K562 (cell line): ENCODE measurements at regions not wholly inside any gene's neighbourhood (a gene's known extent, or its start where the extent isn't known, plus 50 kb on each side); places are given as distances from the start of the nearest gene placed in this dataset.

Source experiments
- ATAC-seq: fragments of 200-7000 bp; cut with Tn5 transposase; 3 replicates; pipeline ENCODE4 v1.9.1; 2020; ENCODE audit warnings: moderate library complexity
- BruUV-seq: library from RNA; stranded (reverse); fragments of 400-500 nt; replicated peaks from 2 replicates; lab custom pipeline; 2021; lab: Mats Ljungman, UMichigan
- CTCF ChIA-PET: fragments of 300-600 bp; formaldehyde crosslinking; extraction: SDS; loops from one replicate; lab custom pipeline; 2021; ENCODE audit warnings: low intra/inter-chr PET ratio; lab: Yijun Ruan, JAX
- POLR2A ChIA-PET: fragments of 300-600, 350-650 bp; sonication (Branson Sonifier 250); formaldehyde crosslinking; extraction: SDS; loops from one replicate; lab custom pipeline; 2021; ENCODE audit warnings: antibody characterized with exemption, inconsistent platforms; lab: Yijun Ruan, JAX
- DNase-seq, 4 experiments: peaks; one replicate each; pipeline versions ENCODE4 v3.0.0 to v3.0.0-alpha.2; 2011 to 2018; ENCODE audit warnings: low spot score in 3 of 4, mixed read lengths in 3 of 4; ENCODE audit errors: extremely low read depth in 1 of 4
- FAIRE-seq: peaks from 2 replicates; lab custom pipeline; 2011; peaks lifted over from hg19 to GRCh38; lab: Jason Lieb, UNC
- H2AFZ ChIP-seq: 2 replicates; pipeline ENCODE4 v1.6.0; 2011; ENCODE audit warnings: low read depth, low read length, control low read depth, inconsistent platforms
- H3K27ac ChIP-seq: fragments of 200-600 bp; 3 replicates; pipeline ENCODE4 v1.8.0; 2011; ENCODE audit warnings: low read depth, mild to moderate bottlenecking, control low read depth, inconsistent platforms, low read length, moderate library complexity, mixed read lengths; ENCODE audit errors: extremely low read depth
- H3K27me3 ChIP-seq, 2 experiments: fragments of 300-600 bp in 1 of 2; 2 replicates in 1 of 2; 3 replicates in 1 of 2; pipeline versions ENCODE4 v1.6.0 to v1.8.0; 2011; ENCODE audit warnings: inconsistent platforms in 2 of 2, low read length in 2 of 2, mild to moderate bottlenecking in 1 of 2, mixed read lengths in 1 of 2, moderate library complexity in 1 of 2; ENCODE audit not compliant: control insufficient read depth in 2 of 2, insufficient read depth in 2 of 2
- H3K36me3 ChIP-seq: fragments of 300-600 bp; 3 replicates; pipeline ENCODE4 v1.8.0; 2011; ENCODE audit warnings: mild to moderate bottlenecking, low read length, inconsistent platforms; ENCODE audit not compliant: control insufficient read depth, insufficient read depth
- H3K4me1 ChIP-seq, 2 experiments: fragments of 200-600 bp in 1 of 2; replicated peaks in 1 of 2; 2 replicates in 1 of 2; 3 replicates in 1 of 2; pipeline versions ENCODE4 v1.5.1 to v1.8.0; 2011; ENCODE audit warnings: inconsistent platforms in 2 of 2, low read length in 2 of 2, mild to moderate bottlenecking in 1 of 2, mixed read lengths in 1 of 2, moderate library complexity in 1 of 2; ENCODE audit not compliant: control insufficient read depth in 2 of 2, insufficient read depth in 2 of 2
- H3K4me2 ChIP-seq: 2 replicates; pipeline ENCODE4 v1.6.1; 2011; ENCODE audit warnings: low read length, control low read depth, inconsistent platforms, mixed read lengths; ENCODE audit not compliant: insufficient read depth
- H3K4me3 ChIP-seq: fragments of 200-600 bp; sonication (generic), shearing (Covaris generic); 2 replicates; pipeline ENCODE4 v1.5.1; 2016; ENCODE audit warnings: control low read depth, inconsistent platforms
- H3K79me2 ChIP-seq: fragments of 200-600 bp; 3 replicates; pipeline ENCODE4 v1.8.0; 2011; ENCODE audit warnings: low read length, inconsistent platforms; ENCODE audit not compliant: control insufficient read depth, insufficient read depth
- H3K9ac ChIP-seq, 2 experiments: 2 replicates each; pipeline versions ENCODE4 v1.6.0 to v1.6.1; 2011; ENCODE audit warnings: low read depth in 2 of 2, low read length in 2 of 2, control low read depth in 1 of 2, inconsistent platforms in 1 of 2, mild to moderate bottlenecking in 1 of 2, mixed read lengths in 1 of 2; ENCODE audit not compliant: insufficient read depth in 1 of 2
- H3K9me1 ChIP-seq: one replicate; pipeline ENCODE4 v1.6.0; 2011; ENCODE audit warnings: inconsistent platforms, mild to moderate bottlenecking, low read length, moderate library complexity; ENCODE audit not compliant: control insufficient read depth, insufficient read depth
- H3K9me3 ChIP-seq: replicated peaks from 2 replicates; pipeline ENCODE4 v1.5.1; 2011; ENCODE audit warnings: low read depth, low read length, inconsistent platforms; ENCODE audit not compliant: control insufficient read depth, insufficient read depth
- H4K20me1 ChIP-seq: replicated peaks from 2 replicates; pipeline ENCODE4 v1.6.1; 2011; ENCODE audit warnings: low read length, inconsistent platforms, mixed read lengths; ENCODE audit not compliant: control insufficient read depth, insufficient read depth
- BACH1 ChIP-seq: fragments of 200-800 bp; sonication (Bioruptor generic); IDR thresholded peaks from 2 replicates; pipeline ENCODE4 v1.6.1; 2016; ENCODE audit warnings: missing genetic modification characterization, missing compliant biosample characterization
- BMI1 ChIP-seq: fragments of 150-350 bp; IDR thresholded peaks from 2 replicates; pipeline ENCODE4 v1.6.1; 2014; ENCODE audit warnings: low read length
- CTCF ChIP-seq, 3 experiments: IDR thresholded peaks in 2 of 3; conservative IDR thresholded peaks in 1 of 3; 2 replicates each; pipeline ENCODE4 v1.5.1; 2011 to 2012; ENCODE audit warnings: low read length in 3 of 3, mild to moderate bottlenecking in 3 of 3, control low read depth in 2 of 3, improper control_type of control experiment in 1 of 3, inconsistent platforms in 1 of 3, low read depth in 1 of 3, mixed read lengths in 1 of 3, moderate library complexity in 1 of 3; ENCODE audit not compliant: insufficient read depth in 2 of 3
- KAT8 ChIP-seq: fragments of 450-650 bp; IDR thresholded peaks from 2 replicates; pipeline ENCODE4 v1.6.1; 2016; ENCODE audit warnings: low read depth, mild to moderate bottlenecking
- LCOR ChIP-seq: sonication (generic); formaldehyde crosslinking; IDR thresholded peaks from 2 replicates; pipeline ENCODE4 v1.8.0; 2022; ENCODE audit warnings: mild to moderate bottlenecking, missing genetic modification reagents
- LEF1 ChIP-seq: fragments of 450-650 bp; IDR thresholded peaks from 2 replicates; pipeline ENCODE4 v1.6.1; 2016; ENCODE audit warnings: mild to moderate bottlenecking
- NCOA2 ChIP-seq, 2 experiments: fragments of 450-650 bp; IDR thresholded peaks; 2 replicates each; pipeline ENCODE4 v1.6.1; 2018; ENCODE audit warnings: mild to moderate bottlenecking in 2 of 2, moderate library complexity in 1 of 2; ENCODE audit not compliant: partially characterized antibody in 2 of 2
- NFIC ChIP-seq: fragments of 450-650 bp; IDR thresholded peaks from 2 replicates; pipeline ENCODE4 v1.6.1; 2017; ENCODE audit warnings: mild to moderate bottlenecking, inconsistent platforms
- PCBP1 ChIP-seq: fragments of 200-400 bp; formaldehyde crosslinking; IDR thresholded peaks from 2 replicates; pipeline ENCODE4 v1.6.1; 2018; ENCODE audit warnings: mild to moderate bottlenecking, low read depth, low read length; ENCODE audit not compliant: poor library complexity, severe bottlenecking
- PCBP2 ChIP-seq: fragments of 200-400 bp; formaldehyde crosslinking; IDR thresholded peaks from 2 replicates; pipeline ENCODE4 v1.6.1; 2018; ENCODE audit warnings: low read length, low read depth, mild to moderate bottlenecking, moderate library complexity; ENCODE audit not compliant: poor library complexity, severe bottlenecking
- POLR2AphosphoS5 ChIP-seq: IDR thresholded peaks from 2 replicates; pipeline ENCODE4 v1.6.1; 2011; ENCODE audit warnings: mild to moderate bottlenecking, low read depth, low read length, moderate library complexity; ENCODE audit not compliant: control insufficient read depth, insufficient read depth
- ZNF232 ChIP-seq: sonication (generic); formaldehyde crosslinking; IDR thresholded peaks from 2 replicates; pipeline ENCODE4 v1.8.0; 2022; ENCODE audit warnings: mild to moderate bottlenecking, missing genetic modification reagents
- ZNF239 ChIP-seq: fragments of 250-450 bp; sonication (Bioruptor Pico); IDR thresholded peaks from 2 replicates; pipeline ENCODE4 v1.4.0; 2020; ENCODE audit warnings: mild to moderate bottlenecking
- WGBS: fragments of 100-300 bp; shearing (Covaris generic); methylation state at CpG from one replicate; pipeline ENCODE4 v1.1.6; 2016; ENCODE audit warnings: low coverage, mixed read lengths; ENCODE audit not compliant: insufficient coverage; ENCODE audit errors: missing lambda C conversion rate; 5-methylcytosine and 5-hydroxymethylcytosine counted together
- in situ Hi-C: fragments of 300-500 bp; cut with MboI; formaldehyde crosslinking; loops from 4 replicates; pipeline ENCODE4 v1.15.0; 2018; ENCODE audit warnings: inconsistent platforms, mixed read lengths
- intact Hi-C: fragments of 100-400 bp; cut with micrococcal nuclease; formaldehyde crosslinking; loops from 2 replicates; pipeline ENCODE4 v1.14.2; 2022

- TF ChIP-seq ZNF239 (CRISPR knock-in tag) (no peak), NFIC (no peak), BACH1 (tag) (no peak), LCOR (CRISPR knock-in tag) (no peak)
Observed at GRCh38 chr16:54699656-54700055, 231.0 kb upstream of the IRX5 start (continued).

- WGBS = 0% methylated on average over 8 of the region's 8 CpGs
- BruUV-seq = no TSS peak
- no peak for FAIRE-seq
Observed at GRCh38 chr16:54697677-54698076, 233.0 kb upstream of the IRX5 start.

GRCh38 chr16:54696970-54697369 lies 233.7 kb upstream of the IRX5 start:
- no peaks in the 10 kb centered on the region for H3K4me1 ChIP-seq
- H3K36me3 ChIP-seq = no peaks in the 10 kb centered on the region
- no peak overlapping the region for H3K4me2 ChIP-seq
- intact Hi-C loops = no loop called here
- POLR2A ChIA-PET = no interaction called here
- BruUV-seq = no TSS peak
- no peak overlapping the region for H2AFZ ChIP-seq
- H3K79me2 ChIP-seq = no peaks in the 10 kb centered on the region
- H3K9me1 ChIP-seq = no peaks in the 10 kb centered on the region
- no peak overlapping the region for H3K27ac ChIP-seq
- CTCF ChIA-PET = no interaction called here
- H3K27me3 ChIP-seq = no peaks in the 10 kb centered on the region
- no peak overlapping the region for H3K9ac ChIP-seq
- in situ Hi-C loops = no loop called here
- WGBS = under 1% methylated on average over 9 of the region's 9 CpGs
- H3K9me3 ChIP-seq = no peaks in the 10 kb centered on the region
- ATAC-seq (no peak), DNase-seq (no peak), FAIRE-seq (no peak)
- no peaks in the 10 kb centered on the region for H4K20me1 ChIP-seq
- H3K4me3 ChIP-seq = no peak overlapping the region
- no peak for TF ChIP-seq NCOA2 (IDR thresholded peaks at IDR 0.05; ENCODE audit: partially characterized antibody in 2 of 2)
- no peak for TF ChIP-seq PCBP1
- no peak for TF ChIP-seq PCBP2
- TF ChIP-seq CTCF (IDR thresholded peaks at IDR 0.05 in 2 of 3, conservative IDR thresholded peaks at IDR 0.05 in 1 of 3; ENCODE audit: insufficient read depth in 2 of 3, low read depth in 1 of 3, low read length in 3 of 3) = no peak
- TF ChIP-seq POLR2AphosphoS5 = no peak
- TF ChIP-seq KAT8 = no peak

More at GRCh38 chr16:54697677-54698076, 233.0 kb upstream of the IRX5 start:
- DNase-seq (no peak), ATAC-seq (no peak)
- Histone ChIP-seq H3K79me2 (no peaks in the 10 kb centered on the region), H2AFZ (no peak overlapping the region), H3K9ac (no peak overlapping the region), H4K20me1 (no peaks in the 10 kb centered on the region), H3K4me1 (no peaks in the 10 kb centered on the region), H3K4me3 (no peak overlapping the region), H3K27me3 (no peaks in the 10 kb centered on the region), H3K9me3 (no peaks in the 10 kb centered on the region), H3K4me2 (no peak overlapping the region), H3K9me1 (no peaks in the 10 kb centered on the region), H3K36me3 (no peaks in the 10 kb centered on the region), H3K27ac (no peak overlapping the region)
- POLR2A ChIA-PET = no interaction called here
- TF ChIP-seq ZNF232 (no peak), LEF1 (no peak), BMI1 (no peak)
- in situ Hi-C loops (no loop called here), intact Hi-C loops (no loop called here)
- CTCF ChIA-PET = interaction anchor here (0.6 kb wide), 1 partner anchor 49 kb away, joined by 3 read pairs; no protein-coding TSS in a partner anchor
